MCF 10A (cell line): ENCODE measurements at regions not wholly inside any gene's neighbourhood (a gene's known extent, or its start where the extent isn't known, plus 50 kb on each side); places are given as distances from the start of the nearest gene placed in this dataset.

Experiments
- BruUV-seq: library from RNA; stranded (reverse); fragments of 400-500 nt; replicated peaks from 2 replicates; lab custom pipeline; 2021; lab: Mats Ljungman, UMichigan
- CTCF ChIA-PET: fragments of 300-600 bp; sonication (Branson Sonifier 250); formaldehyde crosslinking; extraction: SDS; loops from one replicate; lab custom pipeline; 2021; ENCODE audit warnings: antibody characterized with exemption, inconsistent platforms; lab: Yijun Ruan, JAX
- POLR2A ChIA-PET: fragments of 300-600, 350-650 bp; sonication (Branson Sonifier 250); formaldehyde crosslinking; extraction: SDS; loops from one replicate; lab custom pipeline; 2020; ENCODE audit warnings: antibody characterized with exemption, inconsistent platforms; lab: Yijun Ruan, JAX
- DNase-seq: peaks from one replicate; pipeline ENCODE4 v3.0.0-alpha.2; 2018; ENCODE audit not compliant: unreplicated experiment
- H3K27ac Mint-ChIP-seq: one replicate; pipeline ENCODE4 v1.8.0; 2022; ENCODE audit warnings: mild to moderate bottlenecking, low read depth, mixed read lengths; ENCODE audit not compliant: unreplicated experiment
- H3K27me3 Mint-ChIP-seq: one replicate; pipeline ENCODE4 v1.8.0; 2022; ENCODE audit warnings: mixed read lengths; ENCODE audit not compliant: insufficient read depth, unreplicated experiment
- H3K36me3 Mint-ChIP-seq: one replicate; pipeline ENCODE4 v1.8.0; 2022; ENCODE audit warnings: mild to moderate bottlenecking, moderate library complexity, mixed read lengths; ENCODE audit not compliant: insufficient read depth, unreplicated experiment
- H3K4me1 Mint-ChIP-seq: one replicate; pipeline ENCODE4 v1.8.0; 2022; ENCODE audit warnings: mixed read lengths; ENCODE audit not compliant: insufficient read depth, unreplicated experiment
- H3K4me3 Mint-ChIP-seq: one replicate; pipeline ENCODE4 v1.8.0; 2022; ENCODE audit warnings: mild to moderate bottlenecking, moderate library complexity, mixed read lengths; ENCODE audit not compliant: unreplicated experiment
- H3K9me3 Mint-ChIP-seq: one replicate; pipeline ENCODE4 v1.8.0; 2022; ENCODE audit warnings: mixed read lengths; ENCODE audit not compliant: unreplicated experiment
- intact Hi-C: fragments of 100-400 bp; cut with micrococcal nuclease; formaldehyde crosslinking; loops from 2 replicates; pipeline ENCODE4 v1.14.1; 2022
- TF ChIP-seq, protein P1 (sequence below): fragments of 200-600 bp; IDR thresholded peaks from one replicate; pipeline ENCODE4 v1.8.0; 2022; ENCODE audit warnings: antibody characterized with exemption, mild to moderate bottlenecking; ENCODE audit not compliant: unreplicated experiment

GRCh38 chr16:64278196-64278595 lies 843.7 kb downstream of the CDH11 start:
- BruUV-seq = no TSS peak
- TF ChIP-seq, protein P1, sequence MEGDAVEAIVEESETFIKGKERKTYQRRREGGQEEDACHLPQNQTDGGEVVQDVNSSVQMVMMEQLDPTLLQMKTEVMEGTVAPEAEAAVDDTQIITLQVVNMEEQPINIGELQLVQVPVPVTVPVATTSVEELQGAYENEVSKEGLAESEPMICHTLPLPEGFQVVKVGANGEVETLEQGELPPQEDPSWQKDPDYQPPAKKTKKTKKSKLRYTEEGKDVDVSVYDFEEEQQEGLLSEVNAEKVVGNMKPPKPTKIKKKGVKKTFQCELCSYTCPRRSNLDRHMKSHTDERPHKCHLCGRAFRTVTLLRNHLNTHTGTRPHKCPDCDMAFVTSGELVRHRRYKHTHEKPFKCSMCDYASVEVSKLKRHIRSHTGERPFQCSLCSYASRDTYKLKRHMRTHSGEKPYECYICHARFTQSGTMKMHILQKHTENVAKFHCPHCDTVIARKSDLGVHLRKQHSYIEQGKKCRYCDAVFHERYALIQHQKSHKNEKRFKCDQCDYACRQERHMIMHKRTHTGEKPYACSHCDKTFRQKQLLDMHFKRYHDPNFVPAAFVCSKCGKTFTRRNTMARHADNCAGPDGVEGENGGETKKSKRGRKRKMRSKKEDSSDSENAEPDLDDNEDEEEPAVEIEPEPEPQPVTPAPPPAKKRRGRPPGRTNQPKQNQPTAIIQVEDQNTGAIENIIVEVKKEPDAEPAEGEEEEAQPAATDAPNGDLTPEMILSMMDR = no peak
- Mint-ChIP-seq H3K4me1 (no peaks in the 10 kb centered on the region), H3K4me3 (no peak overlapping the region), H3K27ac (no peak overlapping the region), H3K36me3 (no peaks in the 10 kb centered on the region), H3K9me3 (no peaks in the 10 kb centered on the region), H3K27me3 (no peaks in the 10 kb centered on the region)
- CTCF ChIA-PET = no interaction called here
- POLR2A ChIA-PET = no interaction called here
- intact Hi-C loops = no loop called here
- DNase-seq = peak; percentile 7

GRCh38 chr16:64276646-64277045 lies 845.2 kb downstream of the CDH11 start:
- ChIA-PET POLR2A (no interaction called here), CTCF (no interaction called here)
- no peak for DNase-seq
- no peaks in the 10 kb centered on the region for H3K27me3 Mint-ChIP-seq
- no TSS peak for BruUV-seq
- TF ChIP-seq, protein P1 = no peak
- no peak overlapping the region for H3K4me3 Mint-ChIP-seq
- H3K9me3 Mint-ChIP-seq = no peaks in the 10 kb centered on the region
- no peaks in the 10 kb centered on the region for H3K4me1 Mint-ChIP-seq
- H3K27ac Mint-ChIP-seq = no peak overlapping the region
- intact Hi-C loops = no loop called here
- H3K36me3 Mint-ChIP-seq = no peaks in the 10 kb centered on the region

GRCh38 chr16:64272028-64272427 lies 849.8 kb downstream of the CDH11 start:
- Mint-ChIP-seq H3K4me1 (no peaks in the 10 kb centered on the region), H3K27me3 (no peaks in the 10 kb centered on the region), H3K27ac (no peak overlapping the region), H3K36me3 (no peaks in the 10 kb centered on the region), H3K4me3 (no peak overlapping the region), H3K9me3 (peaks cover 10% of the 10 kb centered on the region)
- TF ChIP-seq, protein P1 = no peak
- BruUV-seq = no TSS peak
- POLR2A ChIA-PET = interaction anchor here (0.6 kb wide), 1 partner anchor 147 kb away, joined by 3 read pairs; no protein-coding TSS in a partner anchor
- CTCF ChIA-PET = no interaction called here
- intact Hi-C loops = no loop called here
- no peak for DNase-seq

DNA sequence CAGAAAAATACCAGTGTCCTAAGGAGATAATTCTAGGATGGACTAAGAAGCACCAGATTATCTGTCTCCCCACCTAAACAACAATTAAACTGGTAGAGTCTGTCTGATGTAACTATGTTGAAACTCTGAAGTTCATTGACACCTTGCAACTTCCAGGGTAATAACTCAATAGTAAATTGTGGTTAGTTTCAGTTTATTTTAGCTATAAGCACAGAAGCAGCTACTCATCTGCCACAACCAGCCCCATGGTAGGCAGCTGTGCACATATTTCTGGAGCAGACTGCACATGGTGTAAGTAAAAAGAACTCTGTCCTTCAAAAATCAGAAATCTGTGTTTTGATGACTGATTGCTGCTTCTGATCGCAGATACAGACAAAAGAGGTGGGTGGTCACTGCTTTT lies 852.1 kb downstream of the CDH11 start:
- Mint-ChIP-seq H3K4me3 (peak overlapping the region; percentile 35), H3K4me1 (no peaks in the 10 kb centered on the region), H3K36me3 (no peaks in the 10 kb centered on the region), H3K27me3 (no peaks in the 10 kb centered on the region), H3K27ac (peak overlapping the region; percentile 50), H3K9me3 (peaks cover 10% of the 10 kb centered on the region)
- intact Hi-C loops = no loop called here
- CTCF ChIA-PET = no interaction called here
- TF ChIP-seq, protein P1 = no peak
- BruUV-seq = no TSS peak
- no peak for DNase-seq
- POLR2A ChIA-PET = no interaction called here
